ENCODE measurements at regions not wholly inside any gene's neighbourhood (a gene's known extent, or its start where the extent isn't known, plus 50 kb on each side); places are given as distances from the start of the nearest gene placed in this dataset.

- TF ChIP-seq CTCF (IDR thresholded peaks at IDR 0.05) (no peak), POLR2A (IDR thresholded peaks at IDR 0.05) (no peak)
Measured at GRCh38 chr3:94362393-94362792, 299.5 kb downstream of the NSUN3 start.
